NT2/D1 (cell line): ENCODE measurements at regions not wholly inside any gene's neighbourhood (a gene's known extent, or its start where the extent isn't known, plus 50 kb on each side); places are given as distances from the start of the nearest gene placed in this dataset.

Experiments used
- SUZ12 ChIP-seq: IDR thresholded peaks from 2 replicates; pipeline ENCODE4 v1.6.1; 2011; ENCODE audit not compliant: insufficient read length, insufficient read depth; ENCODE audit errors: extremely low read depth
- YY1 ChIP-seq: IDR thresholded peaks from 2 replicates; pipeline ENCODE4 v1.6.1; 2011; ENCODE audit not compliant: insufficient read length, insufficient read depth

- TF ChIP-seq SUZ12 (no peak), YY1 (no peak)
These were observed 242.4 kb upstream of the GALNT5 start for GRCh38 chr2:157015015-157015575.
